HEK293 (cell line): ENCODE measurements at regions not wholly inside any gene's neighbourhood (a gene's known extent, or its start where the extent isn't known, plus 50 kb on each side); places are given as distances from the start of the nearest gene placed in this dataset.

Source experiments
- CTCF ChIP-seq: fragments of 450-650 bp; formaldehyde crosslinking; IDR thresholded peaks from 2 replicates; pipeline ENCODE4 v1.5.1; 2016; ENCODE audit warnings: missing biosample characterization, missing genetic modification characterization
- RBAK ChIP-seq: fragments of 450-650 bp; formaldehyde crosslinking; IDR thresholded peaks from 2 replicates; pipeline ENCODE4 v1.5.1; 2016; ENCODE audit warnings: missing biosample characterization, missing genetic modification characterization
- TCF7L2 ChIP-seq: IDR thresholded peaks from 2 replicates; pipeline ENCODE4 v1.6.1; 2011; ENCODE audit warnings: low read depth, mild to moderate bottlenecking, inconsistent platforms, low read length, moderate library complexity, borderline replicate concordance
- ZNF140 ChIP-seq: fragments of 450-650 bp; formaldehyde crosslinking; IDR thresholded peaks from 2 replicates; pipeline ENCODE4 v1.5.1; 2016; ENCODE audit warnings: missing biosample characterization, missing genetic modification characterization
- ZNF184 ChIP-seq: fragments of 450-650 bp; IDR thresholded peaks from 2 replicates; pipeline ENCODE4 v1.5.1; 2018; ENCODE audit warnings: missing biosample characterization, mild to moderate bottlenecking, missing genetic modification characterization
- ZNF280D ChIP-seq: fragments of 450-650 bp; formaldehyde crosslinking; IDR thresholded peaks from 2 replicates; pipeline ENCODE4 v1.5.1; 2016; ENCODE audit warnings: missing biosample characterization, missing genetic modification characterization
- ZSCAN5A ChIP-seq: fragments of 450-650 bp; formaldehyde crosslinking; IDR thresholded peaks from 2 replicates; pipeline ENCODE4 v1.5.1; 2016; ENCODE audit warnings: missing biosample characterization, missing genetic modification characterization

GRCh38 chr1:101366513-101367215, 129.8 kb downstream of the S1PR1 start:
- TF ChIP-seq ZNF140 (tag by site-specific recombination) (no peak), TCF7L2 (no peak), RBAK (tag by site-specific recombination) (no peak), ZNF280D (tag by site-specific recombination) (no peak), CTCF (tag by site-specific recombination) (no peak), ZSCAN5A (tag by site-specific recombination) (no peak), ZNF184 (tag by site-specific recombination) (no peak)
